IMR-90 (cell line): ENCODE measurements at regions not wholly inside any gene's neighbourhood (a gene's known extent, or its start where the extent isn't known, plus 50 kb on each side); places are given as distances from the start of the nearest gene placed in this dataset.

ENCODE experiments used
- FOS ChIP-seq: fragments of 150-350 bp; IDR thresholded peaks from 2 replicates; pipeline ENCODE4 v1.6.1; 2016; ENCODE audit warnings: low read depth, low read length
- POLR2A ChIP-seq: IDR thresholded peaks from 2 replicates; pipeline ENCODE4 v1.6.1; 2012; ENCODE audit warnings: mild to moderate bottlenecking, low read depth, low read length
- RAD21 ChIP-seq: IDR thresholded peaks from 2 replicates; pipeline ENCODE4 v1.6.1; 2012; ENCODE audit warnings: low read length, improper control_type of control experiment
- SMC3 ChIP-seq: fragments of 150-350 bp; IDR thresholded peaks from 2 replicates; pipeline ENCODE4 v1.6.1; 2016; ENCODE audit warnings: low read depth, mild to moderate bottlenecking, antibody characterized with exemption, low read length, moderate library complexity
- TF ChIP-seq, protein P1 (sequence below): conservative IDR thresholded peaks from 2 replicates; pipeline ENCODE4 v1.5.1; 2012; ENCODE audit warnings: mild to moderate bottlenecking, low read depth, low read length, improper control_type of control experiment
- TF ChIP-seq, protein P2 (sequence below): fragments of 150-350 bp; IDR thresholded peaks from 2 replicates; pipeline ENCODE4 v1.6.1; 2016; ENCODE audit warnings: low read depth, mild to moderate bottlenecking, low read length, moderate library complexity, borderline replicate concordance

DNA sequence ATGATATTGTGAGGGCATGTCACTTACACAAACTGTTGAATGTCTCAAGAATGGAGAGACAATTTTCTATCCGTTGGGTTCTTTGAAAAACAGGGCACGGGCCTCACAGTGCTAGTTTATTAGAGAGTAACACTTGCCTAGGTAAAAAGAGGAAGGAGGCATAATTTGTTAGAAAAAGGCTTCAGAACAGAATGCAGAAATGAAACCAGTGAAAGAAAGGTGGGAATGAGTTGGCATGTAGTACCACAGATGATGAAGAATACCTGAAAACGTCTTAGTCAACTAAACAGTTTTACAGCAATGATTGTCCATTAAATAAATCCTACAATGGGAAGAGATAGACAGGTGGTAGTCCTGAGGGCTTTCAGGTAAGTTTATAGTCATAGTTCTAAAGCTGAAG lies 1399.7 kb upstream of the CADM2 start:
- TF ChIP-seq, protein P1, sequence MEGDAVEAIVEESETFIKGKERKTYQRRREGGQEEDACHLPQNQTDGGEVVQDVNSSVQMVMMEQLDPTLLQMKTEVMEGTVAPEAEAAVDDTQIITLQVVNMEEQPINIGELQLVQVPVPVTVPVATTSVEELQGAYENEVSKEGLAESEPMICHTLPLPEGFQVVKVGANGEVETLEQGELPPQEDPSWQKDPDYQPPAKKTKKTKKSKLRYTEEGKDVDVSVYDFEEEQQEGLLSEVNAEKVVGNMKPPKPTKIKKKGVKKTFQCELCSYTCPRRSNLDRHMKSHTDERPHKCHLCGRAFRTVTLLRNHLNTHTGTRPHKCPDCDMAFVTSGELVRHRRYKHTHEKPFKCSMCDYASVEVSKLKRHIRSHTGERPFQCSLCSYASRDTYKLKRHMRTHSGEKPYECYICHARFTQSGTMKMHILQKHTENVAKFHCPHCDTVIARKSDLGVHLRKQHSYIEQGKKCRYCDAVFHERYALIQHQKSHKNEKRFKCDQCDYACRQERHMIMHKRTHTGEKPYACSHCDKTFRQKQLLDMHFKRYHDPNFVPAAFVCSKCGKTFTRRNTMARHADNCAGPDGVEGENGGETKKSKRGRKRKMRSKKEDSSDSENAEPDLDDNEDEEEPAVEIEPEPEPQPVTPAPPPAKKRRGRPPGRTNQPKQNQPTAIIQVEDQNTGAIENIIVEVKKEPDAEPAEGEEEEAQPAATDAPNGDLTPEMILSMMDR, result no peak
- no peak for TF ChIP-seq POLR2A
- no peak for TF ChIP-seq RAD21
- TF ChIP-seq FOS, result no peak
- no peak for TF ChIP-seq SMC3
- TF ChIP-seq, protein P2, sequence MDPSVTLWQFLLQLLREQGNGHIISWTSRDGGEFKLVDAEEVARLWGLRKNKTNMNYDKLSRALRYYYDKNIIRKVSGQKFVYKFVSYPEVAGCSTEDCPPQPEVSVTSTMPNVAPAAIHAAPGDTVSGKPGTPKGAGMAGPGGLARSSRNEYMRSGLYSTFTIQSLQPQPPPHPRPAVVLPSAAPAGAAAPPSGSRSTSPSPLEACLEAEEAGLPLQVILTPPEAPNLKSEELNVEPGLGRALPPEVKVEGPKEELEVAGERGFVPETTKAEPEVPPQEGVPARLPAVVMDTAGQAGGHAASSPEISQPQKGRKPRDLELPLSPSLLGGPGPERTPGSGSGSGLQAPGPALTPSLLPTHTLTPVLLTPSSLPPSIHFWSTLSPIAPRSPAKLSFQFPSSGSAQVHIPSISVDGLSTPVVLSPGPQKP, result no peak
